CD14-positive monocyte (primary cell): ENCODE measurements at regions not wholly inside any gene's neighbourhood (a gene's known extent, or its start where the extent isn't known, plus 50 kb on each side); places are given as distances from the start of the nearest gene placed in this dataset.

Experiments used
- DNase-seq, 3 donors: peaks; one replicate each; pipeline ENCODE4 v3.0.0-alpha.2; 2011 to 2022
- H2AFZ ChIP-seq: 2 replicates; pipeline ENCODE4 v1.6.0; 2012; ENCODE audit warnings: mild to moderate bottlenecking, low read depth, low read length, inconsistent platforms; ENCODE audit not compliant: insufficient read depth, poor library complexity, severe bottlenecking
- H3K27ac ChIP-seq, 2 donors: 1 replicate in 1 of 2; 2 replicates in 1 of 2; pipeline ENCODE4 v1.5.1; 2012 to 2013; ENCODE audit warnings: low read length in 2 of 2, control low read depth in 1 of 2, inconsistent platforms in 1 of 2, low read depth in 1 of 2, mild to moderate bottlenecking in 1 of 2
- H3K27me3 ChIP-seq, 2 donors: one replicate each; pipeline versions ENCODE4 v1.6.0 to v1.6.1; 2011 to 2013; ENCODE audit warnings: low read length in 2 of 2; ENCODE audit not compliant: control insufficient read depth in 2 of 2, insufficient read depth in 2 of 2
- H3K36me3 ChIP-seq, 2 donors: replicated peaks in 1 of 2; 1 replicate in 1 of 2; 2 replicates in 1 of 2; pipeline versions ENCODE4 v1.5.1 to v1.6.1; 2012 to 2013; ENCODE audit warnings: low read length in 2 of 2, control low read depth in 1 of 2, inconsistent platforms in 1 of 2, mild to moderate bottlenecking in 1 of 2; ENCODE audit not compliant: insufficient read depth in 2 of 2, control insufficient read depth in 1 of 2
- H3K4me1 ChIP-seq, 2 donors: 1 replicate in 1 of 2; 2 replicates in 1 of 2; pipeline versions ENCODE4 v1.5.1 to v1.6.1; 2012 to 2013; ENCODE audit warnings: low read length in 2 of 2, control low read depth in 1 of 2, inconsistent platforms in 1 of 2, mild to moderate bottlenecking in 1 of 2, moderate library complexity in 1 of 2; ENCODE audit not compliant: insufficient read depth in 2 of 2, control insufficient read depth in 1 of 2
- H3K4me2 ChIP-seq: replicated peaks from 2 replicates; pipeline ENCODE3; 2012; ENCODE audit warnings: low read length, moderate library complexity, mild to moderate bottlenecking; ENCODE audit not compliant: poor library complexity, severe bottlenecking; ENCODE audit errors: extremely low read depth
- H3K4me3 ChIP-seq, 3 experiments: fragments of 200-600 bp in 1 of 3; sonication (generic) in 1 of 3; replicated peaks in 1 of 3; 1 replicate in 2 of 3; 2 replicates in 1 of 3; pipeline ENCODE4 v1.5.1; 2011 to 2013; ENCODE audit warnings: low read length in 3 of 3, mild to moderate bottlenecking in 3 of 3, control low read depth in 2 of 3, low read depth in 2 of 3, inconsistent platforms in 1 of 3, moderate library complexity in 1 of 3
- H3K79me2 ChIP-seq: 2 replicates; pipeline ENCODE4 v1.6.0; 2012; ENCODE audit warnings: mild to moderate bottlenecking, control low read depth, inconsistent platforms, low read length, moderate library complexity; ENCODE audit not compliant: insufficient read depth
- H3K9ac ChIP-seq: 2 replicates; pipeline ENCODE4 v1.6.0; 2017; ENCODE audit warnings: low read length, mild to moderate bottlenecking; ENCODE audit not compliant: insufficient read depth, poor library complexity, severe bottlenecking
- H3K9me3 ChIP-seq, 2 donors: replicated peaks in 1 of 2; 1 replicate in 1 of 2; 2 replicates in 1 of 2; pipeline versions ENCODE4 v1.5.1 to v1.6.1; 2012 to 2013; ENCODE audit warnings: low read length in 2 of 2, control low read depth in 1 of 2; ENCODE audit not compliant: control insufficient read depth in 1 of 2, insufficient read depth in 1 of 2
- H4K20me1 ChIP-seq: 2 replicates; pipeline ENCODE4 v1.6.0; 2012; ENCODE audit warnings: mild to moderate bottlenecking, low read length, control low read depth, moderate library complexity; ENCODE audit not compliant: insufficient read depth
- H3K27ac Mint-ChIP-seq, 7 donors: one replicate each; pipeline ENCODE4 v1.8.0; 2020; ENCODE audit warnings: mild to moderate bottlenecking in 7 of 7, mixed read lengths in 7 of 7, moderate library complexity in 6 of 7, inconsistent platforms in 2 of 7
- H3K27me3 Mint-ChIP-seq, 3 donors: one replicate each; pipeline ENCODE4 v1.8.0; 2021 to 2022; ENCODE audit warnings: low read depth in 3 of 3, mild to moderate bottlenecking in 3 of 3, mixed read lengths in 3 of 3, moderate library complexity in 3 of 3, inconsistent platforms in 1 of 3
- H3K36me3 Mint-ChIP-seq, 2 donors: one replicate each; pipeline ENCODE4 v1.8.0; 2020; ENCODE audit warnings: mixed read lengths in 2 of 2, inconsistent platforms in 1 of 2, mild to moderate bottlenecking in 1 of 2
- H3K4me1 Mint-ChIP-seq: one replicate; pipeline ENCODE4 v1.8.0; 2020; ENCODE audit warnings: mild to moderate bottlenecking, mixed read lengths
- H3K4me3 Mint-ChIP-seq, 2 donors: one replicate each; pipeline ENCODE4 v1.8.0; 2020; ENCODE audit warnings: mild to moderate bottlenecking in 2 of 2, mixed read lengths in 2 of 2, moderate library complexity in 1 of 2
- H3K9me3 Mint-ChIP-seq, 7 donors: one replicate each; pipeline ENCODE4 v1.8.0; 2020 to 2022; ENCODE audit warnings: mixed read lengths in 7 of 7, mild to moderate bottlenecking in 6 of 7, moderate library complexity in 6 of 7, inconsistent platforms in 2 of 7
- CTCF ChIP-seq: fragments of 200-600 bp; IDR thresholded peaks from one replicate; pipeline ENCODE4 v1.8.0; 2022; ENCODE audit warnings: antibody characterized with exemption, mild to moderate bottlenecking
- WGBS: methylation state at CpG from one replicate; pipeline ENCODE4 v1.1.5; 2013; ENCODE audit warnings: missing lambda C conversion rate; ENCODE audit not compliant: insufficient coverage; 5-methylcytosine and 5-hydroxymethylcytosine counted together
- intact Hi-C, 2 donors: fragments of 100-400 bp; cut with micrococcal nuclease; formaldehyde crosslinking; loops; one replicate each; pipeline versions ENCODE4 v1.15.0 to v1.15.1; 2023

- Mint-ChIP-seq H3K36me3 (peaks cover 0 to 2% of the 10 kb centered on the region in 2 donors), H3K27me3 (peaks cover 0 to 5% (median 2%) of the 10 kb centered on the region in 3 donors), H3K27ac (no peak overlapping the region), H3K4me3 (no peak overlapping the region), H3K4me1 (peaks cover 12% of the 10 kb centered on the region), H3K9me3 (peaks cover 9 to 19% (median 12%) of the 10 kb centered on the region in 7 donors)
- no peak overlapping the region for H3K4me3 ChIP-seq
- H3K36me3 ChIP-seq = no peaks in the 10 kb centered on the region
- no peak overlapping the region for H3K27ac ChIP-seq
- H3K27me3 ChIP-seq = peaks cover 2 to 4% of the 10 kb centered on the region in 2 donors
- no peak overlapping the region for H3K9ac ChIP-seq
- TF ChIP-seq CTCF = no peak
- no peak overlapping the region for H2AFZ ChIP-seq
- H3K9me3 ChIP-seq = peaks cover 6 to 8% of the 10 kb centered on the region in 2 donors
- H3K4me2 ChIP-seq = no peak overlapping the region
- H3K4me1 ChIP-seq = peaks cover 28 to 34% of the 10 kb centered on the region in 2 donors
- no peak for DNase-seq
- no CpG with 5 or more reads among the region's 3 CpGs for WGBS
- H3K79me2 ChIP-seq = no peaks in the 10 kb centered on the region
- H4K20me1 ChIP-seq = no peaks in the 10 kb centered on the region
- intact Hi-C loops = loop anchor here in 1 of 2 donors (5.0 to 10.0 kb wide), 2 partner anchors 64 to 152 kb away; partner anchors contain the start of gene EDN1
These were observed 66.3 kb downstream of the EDN1 start for GRCh38 chr6:12356431-12356830.

- peaks cover 12% of the 10 kb centered on the region for H3K4me1 Mint-ChIP-seq
- DNase-seq = peak; percentile 62 to 78 (median 70)
- intact Hi-C loops = loop anchor here in 1 of 2 donors (5.0 to 10.0 kb wide), 2 partner anchors 65 to 152 kb away; partner anchors contain the start of gene EDN1
These were observed 67.1 kb downstream of the EDN1 start for GRCh38 chr6:12356983-12357972.

More at GRCh38 chr6:12356983-12357972, 67.1 kb downstream of the EDN1 start:
- Mint-ChIP-seq H3K27ac (peak overlapping the region in 6 of 7 donors; percentile 17 to 75 (median 32)), H3K27me3 (peaks cover 0 to 5% (median 2%) of the 10 kb centered on the region in 3 donors), H3K4me3 (peak overlapping the region in 1 of 2 donors; percentile 51), H3K9me3 (peaks cover 4 to 12% (median 5%) of the 10 kb centered on the region in 7 donors), H3K36me3 (peaks cover 0 to under 1% of the 10 kb centered on the region in 2 donors)
- Histone ChIP-seq H3K9me3 (no peaks in the 10 kb centered on the region), H3K79me2 (no peaks in the 10 kb centered on the region), H2AFZ (no peak overlapping the region), H3K27ac (no peak overlapping the region), H3K36me3 (no peaks in the 10 kb centered on the region), H4K20me1 (no peaks in the 10 kb centered on the region), H3K9ac (no peak overlapping the region), H3K4me1 (peaks cover 31 to 39% of the 10 kb centered on the region in 2 donors), H3K27me3 (peaks cover 2 to 4% of the 10 kb centered on the region in 2 donors), H3K4me3 (no peak overlapping the region), H3K4me2 (peak overlapping the region; percentile 22)
- 0% methylated on average over 2 of the region's 11 CpGs for WGBS
- TF ChIP-seq CTCF = peak; percentile 8
